Lower lobe of right lung (tissue), 2 donors: ENCODE measurements at regions not wholly inside any gene's neighbourhood (a gene's known extent, or its start where the extent isn't known, plus 50 kb on each side); places are given as distances from the start of the nearest gene placed in this dataset.

Experiments
- ATAC-seq, 2 donors: fragments of 200-7000 bp; cut with Tn5 transposase; one replicate each; pipeline ENCODE4 v1.9.1; 2020 to 2022; ENCODE audit warnings: mild to moderate bottlenecking in 2 of 2, moderate library complexity in 2 of 2
- DNase-seq: peaks from one replicate; pipeline ENCODE4 v3.0.0-alpha.2; 2020
- H3K27ac ChIP-seq: fragments of 200-600 bp; one replicate; pipeline ENCODE4 v1.8.0; 2022
- H3K27me3 ChIP-seq: fragments of 200-600 bp; one replicate; pipeline ENCODE4 v1.8.0; 2022; ENCODE audit warnings: low read depth
- H3K36me3 ChIP-seq: fragments of 200-600 bp; one replicate; pipeline ENCODE4 v1.8.0; 2022; ENCODE audit warnings: mild to moderate bottlenecking
- H3K4me1 ChIP-seq: fragments of 200-600 bp; one replicate; pipeline ENCODE4 v1.8.0; 2022
- H3K4me3 ChIP-seq: fragments of 200-600 bp; one replicate; pipeline ENCODE4 v1.8.0; 2022; ENCODE audit warnings: mild to moderate bottlenecking
- H3K9me3 ChIP-seq: fragments of 200-600 bp; one replicate; pipeline ENCODE4 v1.8.0; 2022
- CTCF ChIP-seq: fragments of 200-600 bp; IDR thresholded peaks from one replicate; pipeline ENCODE4 v1.8.0; 2022; ENCODE audit warnings: antibody characterized with exemption, mild to moderate bottlenecking
- intact Hi-C: fragments of 100-400 bp; cut with DNase I; formaldehyde crosslinking; loops from one replicate; pipeline ENCODE4 v1.11.0; 2022
- donor health status: DM: no; HTN: yes; CAD: no; lungs with severe emphysema.

GRCh38 chrX:148424570-148424969, 75.8 kb upstream of the AFF2 start:
- Histone ChIP-seq H3K4me1 (no peaks in the 10 kb centered on the region), H3K36me3 (no peaks in the 10 kb centered on the region), H3K9me3 (no peaks in the 10 kb centered on the region), H3K27ac (no peak overlapping the region), H3K4me3 (no peak overlapping the region), H3K27me3 (no peaks in the 10 kb centered on the region)
- intact Hi-C loops: no loop called here
- DNase-seq: no peak
- no peak for TF ChIP-seq CTCF
- ATAC-seq: no peak

GRCh38 chrX:148426467-148426866, 74.0 kb upstream of the AFF2 start:
- H3K4me1 ChIP-seq: no peaks in the 10 kb centered on the region
- H3K9me3 ChIP-seq: no peaks in the 10 kb centered on the region
- DNase-seq (no peak), ATAC-seq (no peak)
- H3K27me3 ChIP-seq: no peaks in the 10 kb centered on the region
- H3K4me3 ChIP-seq: no peak overlapping the region
- TF ChIP-seq CTCF: no peak
- H3K36me3 ChIP-seq: no peaks in the 10 kb centered on the region
- no peak overlapping the region for H3K27ac ChIP-seq
- intact Hi-C loops: no loop called here

GRCh38 chrX:148441387-148441786, 59.0 kb upstream of the AFF2 start:
- H3K36me3 ChIP-seq: no peaks in the 10 kb centered on the region
- DNase-seq: no peak
- no peak for ATAC-seq
- no peaks in the 10 kb centered on the region for H3K27me3 ChIP-seq
- TF ChIP-seq CTCF: no peak
- intact Hi-C loops: no loop called here
- no peaks in the 10 kb centered on the region for H3K9me3 ChIP-seq
- H3K4me1 ChIP-seq: no peaks in the 10 kb centered on the region
- no peak overlapping the region for H3K4me3 ChIP-seq
- H3K27ac ChIP-seq: no peak overlapping the region

GRCh38 chrX:148443216-148443615, 57.2 kb upstream of the AFF2 start:
- no peak for TF ChIP-seq CTCF
- Histone ChIP-seq H3K9me3 (no peaks in the 10 kb centered on the region), H3K4me3 (no peak overlapping the region), H3K27me3 (no peaks in the 10 kb centered on the region), H3K4me1 (no peaks in the 10 kb centered on the region), H3K27ac (no peak overlapping the region), H3K36me3 (no peaks in the 10 kb centered on the region)
- DNase-seq: no peak
- ATAC-seq: no peak
- intact Hi-C loops: no loop called here

- ATAC-seq (no peak), DNase-seq (no peak)
- intact Hi-C loops: no loop called here
- Histone ChIP-seq H3K27me3 (no peaks in the 10 kb centered on the region), H3K4me3 (no peak overlapping the region), H3K27ac (no peak overlapping the region), H3K9me3 (no peaks in the 10 kb centered on the region), H3K4me1 (no peaks in the 10 kb centered on the region), H3K36me3 (no peaks in the 10 kb centered on the region)
- no peak for TF ChIP-seq CTCF
Measured at GRCh38 chrX:148448686-148449085, 51.7 kb upstream of the AFF2 start.
